Mononuclear cell (primary cell): ENCODE measurements at regions not wholly inside any gene's neighbourhood (a gene's known extent, or its start where the extent isn't known, plus 50 kb on each side); places are given as distances from the start of the nearest gene placed in this dataset.

Source experiments
- H3K27me3 ChIP-seq: 2 replicates; pipeline ENCODE4 v1.6.0; 2011; ENCODE audit warnings: low read length, control low read depth; ENCODE audit not compliant: insufficient read depth
- H3K4me1 ChIP-seq: 2 replicates; pipeline ENCODE4 v1.5.1; 2011; ENCODE audit warnings: mild to moderate bottlenecking, low read length, control low read depth; ENCODE audit not compliant: insufficient read depth
- H3K4me3 ChIP-seq: 2 replicates; pipeline ENCODE4 v1.5.1; 2011; ENCODE audit warnings: mild to moderate bottlenecking, low read length, moderate library complexity
- H3K9me3 ChIP-seq: 2 replicates; pipeline ENCODE4 v1.5.1; 2011; ENCODE audit warnings: low read depth, mild to moderate bottlenecking, control low read depth, low read length

- Histone ChIP-seq H3K27me3 (no peaks in the 10 kb centered on the region), H3K4me1 (no peaks in the 10 kb centered on the region), H3K9me3 (no peaks in the 10 kb centered on the region), H3K4me3 (no peak overlapping the region)
Measured at GRCh38 chr13:39875111-39875987, 219.9 kb downstream of the COG6 start.

DNA sequence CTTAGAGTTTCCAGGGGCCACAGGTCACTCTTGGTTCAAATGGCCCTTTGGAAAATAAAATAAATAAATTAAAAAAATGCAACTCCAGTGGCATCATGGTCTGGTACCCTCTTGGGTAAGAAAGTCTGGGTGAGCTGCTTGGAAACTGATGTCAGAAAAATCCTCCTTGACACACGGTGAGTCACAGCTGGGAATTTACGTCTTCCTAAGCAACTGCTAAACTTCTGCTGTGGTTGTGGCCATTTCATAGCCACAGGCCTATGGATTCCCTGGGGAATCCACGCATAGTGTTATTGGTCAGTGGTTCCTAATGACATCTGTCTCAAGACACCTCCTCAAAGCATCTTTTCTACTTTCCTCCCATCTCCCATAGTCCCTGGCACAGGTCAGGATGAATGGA lies 220.8 kb downstream of the COG6 start:
- Histone ChIP-seq H3K4me1 (no peaks in the 10 kb centered on the region), H3K4me3 (no peak overlapping the region), H3K9me3 (no peaks in the 10 kb centered on the region), H3K27me3 (no peaks in the 10 kb centered on the region)

- no peak overlapping the region for H3K4me3 ChIP-seq
- H3K4me1 ChIP-seq, result no peaks in the 10 kb centered on the region
- H3K9me3 ChIP-seq, result no peaks in the 10 kb centered on the region
- H3K27me3 ChIP-seq, result no peaks in the 10 kb centered on the region
Measured at GRCh38 chr13:39877134-39877533, 221.7 kb downstream of the COG6 start.

DNA sequence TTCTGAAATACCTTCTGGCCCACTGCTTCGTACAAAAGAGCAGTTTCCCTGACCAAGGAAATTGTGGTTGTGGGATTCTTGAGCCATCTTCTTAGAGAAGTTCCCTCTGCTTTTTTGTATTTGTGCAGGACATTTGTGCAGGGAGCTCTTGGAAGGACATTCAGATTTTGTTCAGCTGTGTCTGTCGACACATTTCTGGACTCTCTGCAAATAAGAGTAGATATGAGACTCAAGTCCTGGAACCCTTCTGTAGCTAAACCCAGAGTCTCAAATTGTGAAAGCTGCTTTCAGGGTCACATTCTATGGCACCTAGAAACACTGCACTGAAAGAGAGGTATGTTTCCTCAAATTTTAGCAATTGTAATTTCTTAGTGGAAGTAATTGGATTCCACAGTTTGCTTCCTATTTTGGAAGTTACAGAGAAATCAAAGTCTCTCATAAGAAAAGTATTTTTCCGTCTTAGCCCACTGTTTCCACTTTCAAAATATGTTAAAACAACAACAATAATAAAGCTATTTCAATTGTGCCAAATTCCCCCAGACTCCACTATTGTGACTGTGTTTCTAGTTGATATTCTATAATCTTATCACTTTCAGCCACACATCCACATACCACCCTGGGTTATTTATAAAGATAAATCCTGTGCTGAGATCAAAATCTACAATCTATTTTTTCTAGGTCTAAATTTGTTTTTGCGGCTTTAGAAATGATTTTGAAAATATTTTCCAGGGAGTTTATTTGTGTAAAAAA lies 224.0 kb downstream of the COG6 start:
- Histone ChIP-seq H3K27me3 (no peaks in the 10 kb centered on the region), H3K9me3 (peaks cover 17% of the 10 kb centered on the region), H3K4me1 (no peaks in the 10 kb centered on the region)

DNA sequence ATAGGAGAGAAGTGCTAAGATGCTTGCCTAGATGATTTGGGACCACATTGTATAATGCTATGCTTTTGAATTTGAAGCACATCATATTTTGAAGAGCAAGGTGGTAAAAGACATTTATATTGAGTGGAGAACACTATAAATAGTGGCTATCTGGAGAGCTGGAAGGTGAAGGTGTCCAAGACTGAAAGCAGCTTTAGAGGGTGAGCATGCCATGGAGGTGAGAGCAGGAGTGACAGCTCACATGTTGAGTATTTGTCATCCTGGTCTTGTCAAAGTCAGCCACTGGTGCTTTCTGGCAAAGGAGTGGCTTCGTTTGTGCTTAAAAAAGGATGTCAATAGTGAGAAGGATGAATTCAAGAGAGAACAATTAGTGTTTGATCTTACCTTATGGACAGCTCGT lies 225.9 kb downstream of the COG6 start:
- Histone ChIP-seq H3K9me3 (peaks cover 25% of the 10 kb centered on the region), H3K27me3 (no peaks in the 10 kb centered on the region), H3K4me3 (no peak overlapping the region), H3K4me1 (no peaks in the 10 kb centered on the region)

More for the DNA sequence above, 224.0 kb downstream of the COG6 start:
- no peak overlapping the region for H3K4me3 ChIP-seq

- Histone ChIP-seq H3K27me3 (no peaks in the 10 kb centered on the region), H3K9me3 (peaks cover 25% of the 10 kb centered on the region), H3K4me1 (no peaks in the 10 kb centered on the region), H3K4me3 (no peak overlapping the region)
Measured at GRCh38 chr13:39881887-39882286, 226.4 kb downstream of the COG6 start.

DNA sequence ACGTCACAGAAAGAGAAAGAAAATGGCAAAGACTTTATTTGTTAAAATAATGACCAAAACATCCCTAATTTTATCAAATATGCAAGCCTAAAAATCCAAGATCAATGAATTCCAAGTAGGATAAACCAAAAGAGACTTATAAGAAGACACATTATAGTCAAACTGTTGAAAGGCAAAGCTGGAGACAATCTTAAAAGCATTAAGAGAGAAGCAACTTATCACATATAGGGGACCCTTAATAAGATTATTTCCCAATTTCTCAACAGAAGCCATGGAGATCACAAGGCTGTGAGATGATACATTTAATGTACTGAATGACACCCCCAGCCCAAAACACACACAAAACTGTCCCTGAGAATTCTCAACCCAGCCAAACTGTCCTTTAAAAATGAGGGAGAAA lies 228.7 kb downstream of the COG6 start:
- peaks cover 25% of the 10 kb centered on the region for H3K9me3 ChIP-seq
- H3K4me3 ChIP-seq, result no peak overlapping the region
- no peaks in the 10 kb centered on the region for H3K4me1 ChIP-seq
- H3K27me3 ChIP-seq, result no peaks in the 10 kb centered on the region

GRCh38 chr13:39886336-39886735 lies 230.9 kb downstream of the COG6 start:
- Histone ChIP-seq H3K9me3 (peaks cover 25% of the 10 kb centered on the region), H3K27me3 (no peaks in the 10 kb centered on the region), H3K4me1 (no peaks in the 10 kb centered on the region), H3K4me3 (no peak overlapping the region)

GRCh38 chr13:39887387-39887786 lies 231.9 kb downstream of the COG6 start:
- no peaks in the 10 kb centered on the region for H3K27me3 ChIP-seq
- H3K9me3 ChIP-seq, result peaks cover 25% of the 10 kb centered on the region
- H3K4me1 ChIP-seq, result no peaks in the 10 kb centered on the region
- H3K4me3 ChIP-seq, result no peak overlapping the region

DNA sequence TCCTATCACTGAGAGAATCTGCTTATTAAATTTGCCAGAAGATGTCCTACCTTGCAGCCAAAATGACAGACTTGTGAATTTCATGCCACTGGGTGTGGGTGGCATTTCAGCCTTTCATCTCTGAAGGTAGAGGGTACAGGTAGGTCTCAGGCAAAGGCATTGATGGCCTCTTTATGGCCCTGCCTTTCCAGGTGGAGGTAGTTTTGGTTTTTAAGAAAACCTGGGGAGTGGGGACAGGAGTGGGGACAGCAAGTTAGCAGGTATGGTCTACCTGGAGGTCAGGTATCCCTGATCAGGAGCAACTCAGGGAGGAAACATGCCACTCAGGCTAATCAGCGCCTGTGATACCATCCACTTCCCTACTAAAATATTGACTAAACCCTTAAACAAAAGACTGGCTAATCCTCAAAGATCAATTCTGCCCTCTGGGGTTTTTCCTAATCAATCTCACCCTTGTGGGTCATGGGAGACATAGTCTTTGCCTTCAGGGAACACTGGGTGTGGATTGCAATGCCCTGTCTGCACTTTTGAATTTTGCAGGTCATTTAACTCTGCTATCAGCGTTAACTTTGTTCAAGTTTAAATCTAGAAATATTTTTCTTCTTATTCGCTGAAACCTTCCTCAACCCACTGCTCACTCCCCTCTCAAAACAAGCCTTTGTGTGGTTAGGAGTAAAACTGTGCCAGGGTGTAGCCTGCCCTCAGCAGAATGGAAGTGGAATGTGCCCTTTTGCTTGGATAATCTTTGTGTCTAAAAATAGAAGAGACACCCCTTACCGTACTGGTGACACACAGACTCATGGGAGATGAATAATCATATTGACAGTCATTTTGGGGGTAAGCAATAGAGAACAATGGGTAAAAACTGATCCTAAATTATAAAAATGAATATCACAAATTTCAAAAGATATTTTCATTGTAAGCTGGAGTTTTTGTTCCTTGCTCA lies 233.7 kb downstream of the COG6 start:
- H3K27me3 ChIP-seq, result no peaks in the 10 kb centered on the region
- peaks cover 11% of the 10 kb centered on the region for H3K9me3 ChIP-seq
- no peaks in the 10 kb centered on the region for H3K4me1 ChIP-seq
- H3K4me3 ChIP-seq, result no peak overlapping the region

DNA sequence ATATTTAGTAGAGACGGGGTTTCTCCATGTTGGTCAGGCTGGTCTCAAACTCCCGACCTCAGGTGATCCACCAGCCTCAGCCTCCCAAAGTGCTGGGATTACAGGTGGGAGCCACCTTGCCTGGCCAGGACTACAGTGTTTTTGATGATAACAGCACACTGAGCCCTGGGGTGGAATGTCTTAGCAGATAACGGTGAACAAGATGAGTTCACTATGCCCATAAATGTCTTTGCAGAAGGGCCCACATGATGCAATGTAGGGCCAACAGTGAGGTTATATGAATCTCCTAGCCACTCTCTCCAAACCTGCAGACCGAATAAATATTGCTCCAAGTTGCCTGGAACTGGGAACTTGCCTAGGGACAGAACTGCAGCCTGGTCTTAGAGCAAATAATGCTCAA lies 235.1 kb downstream of the COG6 start:
- no peak overlapping the region for H3K4me3 ChIP-seq
- H3K4me1 ChIP-seq, result no peaks in the 10 kb centered on the region
- H3K9me3 ChIP-seq, result peaks cover under 1% of the 10 kb centered on the region
- no peaks in the 10 kb centered on the region for H3K27me3 ChIP-seq

- H3K4me3 ChIP-seq, result no peak overlapping the region
Measured at GRCh38 chr13:39892721-39893685, 237.5 kb downstream of the COG6 start.

DNA sequence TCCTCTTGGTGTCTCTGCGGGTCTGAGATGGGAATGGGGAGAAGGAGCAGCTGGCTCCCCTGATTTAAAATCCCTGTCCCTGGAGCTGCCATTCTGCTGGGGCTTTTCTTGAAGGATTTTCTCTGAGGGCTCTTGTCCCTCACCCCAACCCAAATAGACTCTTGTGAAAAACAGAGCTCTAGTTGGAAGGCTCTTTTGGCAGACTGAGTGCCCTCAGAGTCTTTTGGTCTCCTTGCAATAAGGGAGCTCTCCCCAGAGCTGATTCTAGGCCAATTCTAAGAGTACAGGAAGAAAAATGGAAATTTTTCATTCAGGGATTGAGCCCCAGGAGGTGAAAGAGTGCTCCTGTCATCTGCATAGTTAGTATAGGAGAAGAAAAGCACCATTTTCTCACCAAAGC lies 238.3 kb downstream of the COG6 start:
- Histone ChIP-seq H3K27me3 (no peaks in the 10 kb centered on the region), H3K4me3 (no peak overlapping the region), H3K4me1 (no peaks in the 10 kb centered on the region), H3K9me3 (no peaks in the 10 kb centered on the region)

More at GRCh38 chr13:39892721-39893685, 237.5 kb downstream of the COG6 start:
- H3K4me1 ChIP-seq, result no peaks in the 10 kb centered on the region
- H3K9me3 ChIP-seq, result no peaks in the 10 kb centered on the region
- no peaks in the 10 kb centered on the region for H3K27me3 ChIP-seq

DNA sequence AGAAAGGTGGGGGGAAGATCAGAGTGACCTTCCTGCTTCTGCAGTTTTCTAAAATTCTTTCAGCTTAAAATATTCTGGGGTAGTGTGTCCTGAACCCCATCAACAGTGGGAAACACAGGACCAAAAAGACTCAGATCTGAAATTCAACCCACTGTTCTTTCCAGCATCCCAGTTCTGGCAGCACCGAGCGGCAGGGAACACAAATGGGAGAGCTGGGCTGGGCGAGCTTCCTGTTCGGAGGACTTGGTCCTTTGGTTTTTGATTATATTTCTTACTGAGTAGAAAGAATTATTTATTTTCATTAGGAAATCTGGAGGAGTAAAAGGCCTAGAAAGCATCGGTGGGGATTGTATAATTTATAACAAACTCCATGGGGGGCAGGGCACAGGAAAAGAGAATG lies 239.1 kb downstream of the COG6 start:
- no peaks in the 10 kb centered on the region for H3K27me3 ChIP-seq
- H3K4me3 ChIP-seq, result no peak overlapping the region
- no peaks in the 10 kb centered on the region for H3K4me1 ChIP-seq
- H3K9me3 ChIP-seq, result no peaks in the 10 kb centered on the region
